ENCODE measurements at regions not wholly inside any gene's neighbourhood (a gene's known extent, or its start where the extent isn't known, plus 50 kb on each side); places are given as distances from the start of the nearest gene placed in this dataset.
"Not testable (repeated sequence)": the region's sequence is repeated elsewhere in the genome, so short reads cannot be mapped to it uniquely, and the experiment has no call there.

- ATAC-seq, result no peak
- intact Hi-C loops (cut with DNase I), result no loop called here
- no peak overlapping the region for H3K4me3 ChIP-seq
- no peak overlapping the region for H3K27ac ChIP-seq
- no peak for DNase-seq
- no peaks in the 10 kb centered on the region for H3K36me3 ChIP-seq (replicated peaks in 1 of 2; ENCODE audit: insufficient read depth in 1 of 2, low read depth in 2 of 2)
- H3K9me3 ChIP-seq, result no peaks in the 10 kb centered on the region
- no peaks in the 10 kb centered on the region for H3K4me1 ChIP-seq
- H3K27me3 ChIP-seq, result no peaks in the 10 kb centered on the region
- TF ChIP-seq POLR2A (IDR thresholded peaks at IDR 0.05), result no peak
- TF ChIP-seq CTCF (IDR thresholded peaks at IDR 0.05), result no peak
- whole genome bisulfite sequencing, 2 donors, result 0% methylated on average over 1 of the region's 1 CpG
Observed at GRCh38 chr12:114152066-114152465, 185.9 kb upstream of the RBM19 start.

GRCh38 chr12:114150584-114150983 is 184.5 kb upstream of the RBM19 start:
- ATAC-seq; DNase-seq; intact Hi-C loops (cut with DNase I); H3K4me3 ChIP-seq; H3K27me3 ChIP-seq; H3K4me1 ChIP-seq; H3K36me3 ChIP-seq (replicated peaks in 1 of 2; ENCODE audit: insufficient read depth in 1 of 2, low read depth in 2 of 2); H3K9me3 ChIP-seq; H3K27ac ChIP-seq: not testable (repeated sequence)

GRCh38 chr12:114141921-114142564 is 175.9 kb upstream of the RBM19 start:
- no peak for ATAC-seq
- H3K4me1 ChIP-seq, result no peaks in the 10 kb centered on the region
- H3K4me3 ChIP-seq, result no peak overlapping the region
- H3K27ac ChIP-seq, result no peak overlapping the region
- H3K9me3 ChIP-seq, result no peaks in the 10 kb centered on the region
- no peaks in the 10 kb centered on the region for H3K27me3 ChIP-seq
- DNase-seq, result no peak
- intact Hi-C loops (cut with DNase I), result no loop called here
- TF ChIP-seq CTCF (IDR thresholded peaks at IDR 0.05) (no peak), POLR2A (IDR thresholded peaks at IDR 0.05) (no peak)
- WGBS, 2 donors, result 39 to 52% methylated on average over 4 of the region's 4 CpGs
- no peaks in the 10 kb centered on the region for H3K36me3 ChIP-seq (replicated peaks in 1 of 2; ENCODE audit: insufficient read depth in 1 of 2, low read depth in 2 of 2)

GRCh38 chr12:114140576-114140975 is 174.5 kb upstream of the RBM19 start:
- Histone ChIP-seq H3K4me3 (no peak overlapping the region), H3K9me3 (no peaks in the 10 kb centered on the region), H3K36me3 (replicated peaks in 1 of 2; ENCODE audit: insufficient read depth in 1 of 2, low read depth in 2 of 2) (no peaks in the 10 kb centered on the region), H3K4me1 (no peaks in the 10 kb centered on the region), H3K27me3 (no peaks in the 10 kb centered on the region), H3K27ac (no peak overlapping the region)
- intact Hi-C loops (cut with DNase I), result no loop called here
- no peak for DNase-seq
- no peak for ATAC-seq
- TF ChIP-seq POLR2A (IDR thresholded peaks at IDR 0.05), result no peak
- no peak for TF ChIP-seq CTCF (IDR thresholded peaks at IDR 0.05)

- TF ChIP-seq CTCF (IDR thresholded peaks at IDR 0.05) (no peak), POLR2A (IDR thresholded peaks at IDR 0.05) (no peak)
- intact Hi-C loops (cut with DNase I), result no loop called here
- no peaks in the 10 kb centered on the region for H3K36me3 ChIP-seq (replicated peaks in 1 of 2; ENCODE audit: insufficient read depth in 1 of 2, low read depth in 2 of 2)
- DNase-seq (no peak), ATAC-seq (no peak)
- H3K9me3 ChIP-seq, result no peaks in the 10 kb centered on the region
- H3K27me3 ChIP-seq, result no peaks in the 10 kb centered on the region
- WGBS, 2 donors, result 45 to 50% methylated on average over 3 of the region's 3 CpGs
- H3K4me1 ChIP-seq, result no peaks in the 10 kb centered on the region
- H3K4me3 ChIP-seq, result no peak overlapping the region
- H3K27ac ChIP-seq, result no peak overlapping the region
Observed at GRCh38 chr12:114136631-114137030, 170.5 kb upstream of the RBM19 start.

Measured in body of pancreas (tissue), 4 donors.